Loucy (cell line): ENCODE measurements at regions not wholly inside any gene's neighbourhood (a gene's known extent, or its start where the extent isn't known, plus 50 kb on each side); places are given as distances from the start of the nearest gene placed in this dataset.

Source experiments
- CTCF ChIP-seq: fragments of 200-600 bp; sonication (generic); conservative IDR thresholded peaks from 2 replicates; pipeline ENCODE4 v1.5.1; 2014; ENCODE audit warnings: mild to moderate bottlenecking, antibody characterized with exemption, low read length
- EZH2phosphoT487 ChIP-seq: fragments of 200-600 bp; IDR thresholded peaks from 2 replicates; pipeline ENCODE4 v1.6.1; 2018; ENCODE audit warnings: antibody characterized with exemption, mild to moderate bottlenecking, moderate library complexity, borderline replicate concordance

DNA sequence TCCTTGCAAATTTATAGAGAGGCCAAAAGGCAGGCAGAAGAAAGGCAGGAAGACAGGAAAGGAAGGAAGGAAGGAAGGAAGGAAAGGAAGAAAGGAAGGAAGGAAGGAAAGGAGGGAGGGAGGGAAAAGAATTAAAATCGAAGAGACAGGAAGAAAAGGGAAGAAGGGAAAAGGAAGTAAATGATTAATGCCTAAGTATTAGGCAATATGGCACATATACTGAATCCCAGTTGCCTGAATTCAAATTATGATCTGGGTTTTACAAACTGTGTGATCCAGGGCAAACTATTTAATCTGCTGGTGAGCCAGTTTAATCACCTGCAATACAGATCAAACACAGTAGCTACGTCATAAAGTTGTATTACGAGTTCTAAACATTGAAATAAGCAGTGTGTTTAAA lies 983.6 kb downstream of the FLRT2 start:
- TF ChIP-seq CTCF (no peak), EZH2phosphoT487 (no peak)
